Stimulated activated naive CD8-positive, alpha-beta T cell treated with anti-CD3 and anti-CD28 coated beads, Interleukin-15, amount 100 ng/mL, for 72 hours (primary cell): ENCODE measurements at regions not wholly inside any gene's neighbourhood (a gene's known extent, or its start where the extent isn't known, plus 50 kb on each side); places are given as distances from the start of the nearest gene placed in this dataset.
"Not testable (repeated sequence)": the region's sequence is repeated elsewhere in the genome, so short reads cannot be mapped to it uniquely, and the experiment has no call there.

ENCODE experiments used
- ATAC-seq: fragments of 150-1000 bp; cut with Tn5 transposase; 2 replicates; pipeline ENCODE4 v1.10.0; 2021; ENCODE audit warnings: mild to moderate bottlenecking, moderate library complexity
- DNase-seq, 2 donors: peaks; one replicate each; pipeline ENCODE4 v3.0.0; 2021 to 2022
- H3K27ac Mint-ChIP-seq, 2 donors: one replicate each; pipeline ENCODE4 v1.8.0; 2022; ENCODE audit warnings: mild to moderate bottlenecking in 2 of 2, mixed read lengths in 2 of 2, moderate library complexity in 2 of 2
- H3K27me3 Mint-ChIP-seq: one replicate; pipeline ENCODE4 v1.8.0; 2022; ENCODE audit warnings: mixed read lengths
- H3K4me1 Mint-ChIP-seq: one replicate; pipeline ENCODE4 v1.8.0; 2022; ENCODE audit warnings: mild to moderate bottlenecking, mixed read lengths
- H3K4me3 Mint-ChIP-seq, 2 donors: one replicate each; pipeline ENCODE4 v1.8.0; 2022; ENCODE audit warnings: mild to moderate bottlenecking in 2 of 2, mixed read lengths in 2 of 2, moderate library complexity in 1 of 2
- H3K9me3 Mint-ChIP-seq, 2 donors: one replicate each; pipeline ENCODE4 v1.8.0; 2022; ENCODE audit warnings: mixed read lengths in 2 of 2

DNA sequence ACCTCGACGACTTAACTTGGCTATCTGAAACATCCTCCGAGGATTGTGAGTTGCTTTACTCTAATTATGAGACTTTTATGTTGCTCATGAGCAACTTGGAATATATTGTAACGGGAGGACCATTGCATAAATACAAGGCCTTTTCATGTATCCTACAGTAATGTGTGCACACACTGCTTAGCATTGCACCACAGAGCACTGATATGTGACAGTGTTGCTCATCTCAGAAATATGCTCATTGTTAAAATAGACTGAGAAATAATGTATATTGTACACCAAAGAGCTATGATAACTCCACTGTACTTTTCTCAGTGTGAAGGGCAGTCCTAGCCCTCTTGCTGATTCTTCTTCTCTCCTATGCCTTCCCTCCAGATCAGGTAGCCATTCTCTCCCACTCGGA is 102.8 kb upstream of the CDK13 start:
- no peak overlapping the region for H3K27ac Mint-ChIP-seq
- ATAC-seq (no peak), DNase-seq (no peak)
- H3K9me3 Mint-ChIP-seq = no peaks in the 10 kb centered on the region
- peaks cover 28% of the 10 kb centered on the region for H3K27me3 Mint-ChIP-seq
- H3K4me1 Mint-ChIP-seq = no peaks in the 10 kb centered on the region
- no peak overlapping the region for H3K4me3 Mint-ChIP-seq

DNA sequence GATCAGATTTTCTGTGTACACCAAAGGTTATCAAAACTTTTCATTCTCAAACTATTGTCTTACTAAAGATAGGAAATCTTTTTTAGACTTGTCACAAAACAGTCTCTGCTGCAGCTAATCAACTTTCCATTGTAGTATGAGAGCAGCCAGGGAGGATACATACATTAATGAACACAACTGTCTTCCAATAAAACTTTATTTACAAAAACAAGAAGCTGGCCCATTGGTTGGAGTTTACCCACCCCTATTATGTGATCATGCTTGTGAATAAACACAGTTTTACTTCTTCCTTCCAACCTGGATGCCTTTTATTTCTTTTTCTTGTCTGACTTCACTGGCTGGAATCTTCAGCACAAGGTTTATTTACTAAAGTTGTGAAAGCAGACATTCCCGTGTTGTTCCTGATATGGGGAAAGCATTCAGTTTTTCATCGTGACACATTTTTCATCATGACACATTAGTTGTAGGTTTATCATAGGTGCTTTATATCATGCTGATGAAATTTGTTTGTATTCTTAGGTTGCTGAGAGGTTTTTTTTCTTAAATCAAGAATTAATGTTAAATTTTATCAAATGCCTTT is 98.5 kb upstream of the CDK13 start:
- no peak overlapping the region for H3K27ac Mint-ChIP-seq
- peaks cover 6% of the 10 kb centered on the region for H3K4me1 Mint-ChIP-seq
- no peak for DNase-seq
- H3K27me3 Mint-ChIP-seq = peaks cover 25% of the 10 kb centered on the region
- no peak overlapping the region for H3K4me3 Mint-ChIP-seq
- no peaks in the 10 kb centered on the region for H3K9me3 Mint-ChIP-seq
- ATAC-seq = no peak

DNA sequence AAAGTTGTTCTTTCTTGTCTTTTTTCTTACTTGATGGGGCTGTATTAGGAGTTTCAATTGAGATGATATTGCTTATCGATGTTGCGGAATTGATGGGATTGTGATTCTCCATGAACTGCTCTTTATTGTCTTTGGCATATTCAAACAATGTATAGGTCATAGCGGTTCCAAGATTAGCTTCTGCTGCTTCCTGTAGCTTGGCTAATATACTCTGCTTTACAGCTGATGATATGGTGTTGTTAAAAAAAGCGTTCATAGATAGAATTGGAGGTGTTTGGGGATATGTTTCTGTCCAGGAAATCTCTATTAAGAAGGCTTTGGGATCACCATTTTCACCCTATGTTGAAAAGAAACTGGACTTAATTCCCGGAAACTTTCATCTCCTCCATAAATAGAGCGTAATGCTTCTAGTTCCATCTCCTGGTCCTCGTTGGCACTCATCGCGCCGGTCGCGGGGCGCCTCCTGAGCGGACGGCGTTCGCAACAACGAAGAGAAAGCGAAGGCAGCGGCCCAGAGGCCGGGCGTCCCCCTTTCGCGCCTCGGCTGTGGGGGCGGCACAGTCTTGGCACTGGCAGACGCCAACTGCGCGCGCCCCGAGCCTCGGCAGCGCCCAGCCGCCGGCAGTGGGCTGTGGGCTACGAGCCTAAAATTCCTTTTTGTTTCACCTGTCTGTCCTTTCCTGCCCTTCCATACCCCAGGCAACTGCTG is 95.3 kb upstream of the CDK13 start:
- H3K27me3 Mint-ChIP-seq = peaks cover 37% of the 10 kb centered on the region
- H3K27ac Mint-ChIP-seq = peak overlapping the region in 1 of 2 donors; percentile 62
- ATAC-seq (peak; percentile 99), DNase-seq (peak in 1 of 2 donors; percentile 5)
- H3K9me3 Mint-ChIP-seq, H3K4me1 Mint-ChIP-seq: not testable (repeated sequence)
- H3K4me3 Mint-ChIP-seq = peak overlapping the region; percentile 64 to 87

DNA sequence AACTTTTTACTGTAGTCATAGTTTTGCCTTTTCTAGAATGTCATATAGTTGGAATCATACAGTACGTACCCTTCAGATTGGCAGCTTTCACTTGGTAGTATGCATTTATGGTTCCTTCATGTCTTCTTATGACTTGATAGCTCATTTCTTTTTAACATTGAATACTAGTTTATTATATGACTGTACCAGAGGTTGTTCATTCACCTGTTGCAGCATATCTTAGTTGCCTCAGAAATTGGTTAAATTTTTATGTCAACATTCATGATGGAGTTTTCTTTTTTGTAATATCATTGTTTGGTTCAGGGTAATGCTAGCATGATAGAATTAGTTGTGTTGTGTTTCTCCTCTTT is 94.8 kb upstream of the CDK13 start:
- DNase-seq = no peak
- Mint-ChIP-seq H3K4me3 (peak overlapping the region; percentile 64 to 87), H3K27me3 (peaks cover 37% of the 10 kb centered on the region), H3K27ac (no peak overlapping the region), H3K4me1 (peaks cover 6% of the 10 kb centered on the region), H3K9me3 (no peaks in the 10 kb centered on the region)
- ATAC-seq = peak; percentile 65

DNA sequence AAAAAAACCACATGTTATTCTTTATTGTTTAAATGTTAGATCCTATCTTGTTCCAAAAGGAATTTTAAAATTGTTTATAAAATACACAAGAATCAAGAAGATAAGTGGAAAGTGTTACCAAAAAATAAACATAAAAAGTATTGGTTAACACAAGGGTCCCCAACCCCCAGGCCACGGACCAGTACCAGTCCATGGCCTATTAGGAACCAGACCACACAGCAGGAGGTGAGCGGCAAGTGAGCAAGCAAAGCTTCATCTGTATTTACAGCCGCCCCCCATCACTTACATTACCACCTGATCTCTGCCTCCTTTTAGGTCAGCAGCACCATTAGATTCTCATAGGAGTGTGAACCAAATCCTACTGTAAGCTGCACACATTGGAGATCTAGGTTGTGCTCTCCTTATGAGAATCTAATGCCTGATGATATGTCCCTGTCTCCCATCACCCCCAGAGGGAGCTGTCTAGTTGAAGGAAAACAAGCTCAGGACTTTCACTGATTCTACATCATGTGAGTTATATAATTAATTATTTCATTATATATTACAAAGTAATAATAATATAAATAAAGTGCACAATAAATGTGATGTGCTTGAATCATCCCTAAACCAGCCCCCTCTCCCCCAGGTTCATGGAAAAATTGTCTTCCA is 86.3 kb upstream of the CDK13 start:
- H3K4me1 Mint-ChIP-seq, ATAC-seq, H3K9me3 Mint-ChIP-seq, DNase-seq, H3K27me3 Mint-ChIP-seq, H3K27ac Mint-ChIP-seq, H3K4me3 Mint-ChIP-seq: not testable (repeated sequence)

DNA sequence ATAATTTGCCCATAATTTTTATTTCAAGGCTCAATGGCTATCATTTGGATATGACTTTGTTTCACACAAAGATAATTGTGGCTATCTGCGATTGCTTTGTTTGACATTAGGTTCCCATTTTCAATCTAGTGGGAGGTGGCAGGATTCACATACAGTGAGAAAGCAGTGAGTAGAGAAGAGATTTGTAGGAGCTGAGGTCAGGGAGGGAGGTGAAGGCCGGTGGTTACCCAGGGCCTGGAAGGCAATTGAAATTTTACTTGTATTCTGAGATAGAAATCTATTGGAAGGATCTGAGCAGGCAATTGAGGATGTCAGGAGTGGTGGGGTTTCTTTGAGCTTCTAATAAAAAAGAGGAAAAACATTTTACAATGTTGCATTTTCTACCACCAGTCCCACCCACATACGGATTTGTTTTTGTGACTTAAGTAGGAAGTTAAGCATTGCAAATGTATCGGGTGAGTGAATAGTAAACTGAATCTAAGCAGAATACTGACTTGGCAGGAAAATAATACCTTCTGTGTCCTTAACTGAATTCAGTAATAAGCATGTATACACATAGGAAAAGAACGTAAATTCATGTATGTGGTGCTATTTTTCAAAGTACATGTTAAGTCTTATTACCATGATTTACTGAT is 80.1 kb upstream of the CDK13 start:
- H3K27me3 Mint-ChIP-seq, H3K4me1 Mint-ChIP-seq, H3K27ac Mint-ChIP-seq, H3K4me3 Mint-ChIP-seq, DNase-seq, H3K9me3 Mint-ChIP-seq, ATAC-seq: not testable (repeated sequence)

DNA sequence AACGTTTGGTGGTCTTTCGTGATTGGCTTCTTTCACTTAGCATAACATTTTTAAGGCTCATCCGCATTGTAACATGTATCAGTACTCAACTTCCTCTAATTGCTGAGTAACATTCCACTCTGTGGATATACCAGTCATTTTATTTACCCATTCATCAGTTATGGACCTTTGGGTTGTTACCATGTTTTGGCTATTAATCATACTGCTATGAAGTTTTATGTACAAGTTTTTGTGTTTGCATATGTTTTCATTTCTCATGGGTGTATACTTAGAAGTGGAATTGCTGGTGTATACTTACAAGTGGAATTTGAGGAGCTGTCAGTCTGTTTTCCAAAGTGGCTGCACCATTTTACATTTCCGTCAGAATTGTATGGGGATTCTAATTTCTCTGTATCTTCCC is 78.4 kb upstream of the CDK13 start:
- H3K4me1 Mint-ChIP-seq, DNase-seq, H3K27ac Mint-ChIP-seq, ATAC-seq, H3K4me3 Mint-ChIP-seq, H3K27me3 Mint-ChIP-seq, H3K9me3 Mint-ChIP-seq: not testable (repeated sequence)

DNA sequence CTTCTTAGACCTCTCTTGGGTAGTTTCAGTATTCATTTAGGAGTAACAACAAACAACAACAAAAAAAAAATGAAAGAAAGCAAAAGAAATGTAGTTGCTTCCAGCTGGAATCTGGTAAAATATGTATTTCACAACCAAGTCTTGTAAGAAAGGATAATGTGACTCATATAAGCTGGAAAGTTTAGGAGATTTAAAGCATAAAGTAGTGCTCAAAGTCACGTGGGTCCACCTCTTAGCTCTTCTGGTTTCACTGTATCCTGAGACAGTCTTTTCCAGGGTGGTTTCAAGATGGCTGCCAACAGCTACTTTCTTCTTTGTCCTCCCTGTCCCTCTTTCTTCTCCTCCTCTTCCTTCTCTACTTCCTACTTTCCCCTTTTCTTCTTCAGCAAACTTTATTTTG is 69.5 kb upstream of the CDK13 start:
- Mint-ChIP-seq H3K27me3 (peaks cover 27% of the 10 kb centered on the region), H3K9me3 (peaks cover 10 to 20% of the 10 kb centered on the region in 2 donors), H3K4me1 (no peaks in the 10 kb centered on the region), H3K27ac (no peak overlapping the region), H3K4me3 (no peak overlapping the region)
- ATAC-seq (no peak), DNase-seq (no peak)

DNA sequence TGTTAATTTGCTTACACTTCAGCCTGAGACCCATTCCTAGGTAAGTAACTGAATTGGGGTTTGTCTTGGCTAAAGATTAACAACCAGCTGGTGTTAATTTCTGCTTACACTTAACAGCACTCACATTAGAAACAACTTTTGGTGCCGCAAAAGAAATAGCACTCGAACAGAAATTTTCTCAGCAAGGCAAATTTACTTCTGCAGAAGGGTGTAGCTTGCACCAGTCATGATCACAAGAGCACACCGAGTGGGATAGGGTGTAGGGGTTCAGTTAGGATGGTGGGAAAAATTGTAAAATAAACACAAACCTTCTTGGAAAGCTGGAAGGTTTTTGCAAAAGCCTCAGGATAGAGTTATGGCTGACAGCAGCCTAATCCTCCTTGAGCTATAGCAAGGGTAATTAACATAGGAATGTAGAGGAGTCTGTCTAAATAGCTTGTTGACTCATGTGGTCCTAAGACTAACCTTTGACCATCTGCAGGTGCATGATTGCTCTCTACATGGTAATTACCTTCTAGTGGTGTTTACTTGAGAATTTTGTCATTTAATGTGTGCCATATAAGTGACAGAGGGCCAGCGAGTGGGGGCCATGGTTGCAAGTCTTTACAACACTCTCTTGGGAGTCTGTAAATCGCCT is 67.8 kb upstream of the CDK13 start:
- ATAC-seq = no peak
- no peak overlapping the region for H3K4me3 Mint-ChIP-seq
- DNase-seq = no peak
- peaks cover 27% of the 10 kb centered on the region for H3K27me3 Mint-ChIP-seq
- peaks cover 10 to 20% of the 10 kb centered on the region in 2 donors for H3K9me3 Mint-ChIP-seq
- H3K4me1 Mint-ChIP-seq = no peaks in the 10 kb centered on the region
- no peak overlapping the region for H3K27ac Mint-ChIP-seq

DNA sequence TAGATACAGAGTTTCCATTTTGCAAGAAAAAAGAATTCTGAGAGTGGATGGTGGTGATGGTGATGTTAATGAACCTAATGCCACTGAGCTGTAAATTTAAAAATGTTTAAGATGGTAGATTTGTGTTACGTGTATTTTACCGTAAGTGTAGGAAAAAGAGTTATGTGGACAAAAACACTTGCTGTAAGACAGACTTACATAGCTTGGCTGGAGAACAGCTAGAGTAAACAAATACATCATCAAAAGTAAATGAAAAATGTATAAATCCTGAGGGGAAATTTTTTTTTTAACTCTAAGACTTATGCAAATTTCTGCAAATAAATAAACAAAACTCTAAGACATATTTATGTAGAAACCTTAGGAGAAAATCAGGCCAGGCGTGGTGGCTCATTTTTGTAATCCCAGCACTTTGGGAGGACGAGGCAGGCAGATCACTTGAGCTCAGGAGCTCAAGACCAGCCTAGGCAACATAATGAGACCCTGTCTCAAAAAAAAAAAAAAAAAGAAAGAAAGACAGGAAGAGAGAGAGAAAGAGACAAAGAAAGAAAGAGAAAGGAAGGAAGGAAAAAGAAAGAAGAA is 66.2 kb upstream of the CDK13 start:
- Mint-ChIP-seq H3K27me3 (peaks cover 17% of the 10 kb centered on the region), H3K27ac (no peak overlapping the region), H3K4me1 (no peaks in the 10 kb centered on the region), H3K9me3 (peaks cover 10 to 20% of the 10 kb centered on the region in 2 donors), H3K4me3 (no peak overlapping the region)
- DNase-seq (no peak), ATAC-seq (no peak)

DNA sequence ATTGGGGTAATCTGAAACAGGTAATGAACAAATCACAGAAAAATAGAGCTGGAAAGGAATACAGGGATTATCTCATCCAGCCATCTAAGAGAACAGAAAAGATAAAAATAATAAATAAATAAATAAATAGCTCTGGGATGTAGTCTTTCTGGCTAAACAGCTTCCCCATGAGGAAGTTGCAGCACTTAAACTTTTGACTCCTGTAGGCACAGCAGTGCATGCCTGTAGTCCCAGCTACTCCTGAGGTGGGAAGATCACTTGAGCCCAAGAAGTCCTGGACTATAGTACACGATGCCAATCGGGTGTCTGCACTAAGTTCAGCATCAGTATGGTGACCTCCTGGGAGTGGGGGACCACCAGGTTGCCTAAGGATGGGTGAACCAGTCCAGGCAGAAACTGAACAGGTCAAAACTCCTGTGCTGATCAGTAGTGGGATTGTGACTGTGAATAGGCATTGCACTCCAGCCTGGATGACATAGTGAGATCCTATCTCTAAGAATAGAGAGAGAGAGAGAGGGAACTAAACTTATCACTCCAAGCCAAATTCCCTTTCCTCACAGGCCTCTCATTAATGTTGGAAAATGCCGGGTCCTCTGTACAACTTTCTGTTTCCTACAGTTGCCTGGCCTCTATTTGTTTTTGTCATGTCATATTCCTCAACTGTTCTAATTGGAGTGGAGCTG is 61.7 kb upstream of the CDK13 start:
- DNase-seq (no peak), ATAC-seq (no peak)
- Mint-ChIP-seq H3K9me3 (no peaks in the 10 kb centered on the region), H3K27me3 (no peaks in the 10 kb centered on the region), H3K4me3 (no peak overlapping the region), H3K27ac (no peak overlapping the region), H3K4me1 (no peaks in the 10 kb centered on the region)

DNA sequence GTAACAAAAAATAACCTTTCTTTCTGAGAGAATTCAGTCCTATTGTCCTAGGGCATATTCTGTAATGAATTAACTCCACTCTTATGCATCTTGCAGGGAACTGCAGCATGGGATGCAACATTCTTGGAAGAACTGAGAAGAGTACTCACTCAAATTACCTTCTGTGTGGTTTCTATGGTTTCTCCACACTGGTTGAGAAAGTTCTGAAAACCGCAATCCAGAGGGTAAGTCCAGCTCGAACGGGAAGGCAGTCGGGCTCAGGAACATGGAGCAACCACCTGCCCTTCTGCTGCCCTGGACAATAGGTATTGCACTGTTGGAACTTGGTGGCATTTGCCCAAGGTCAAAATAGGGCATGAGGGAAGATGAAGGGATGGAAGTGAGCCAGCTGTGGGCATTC is 59.6 kb upstream of the CDK13 start:
- Mint-ChIP-seq H3K27ac (no peak overlapping the region), H3K27me3 (no peaks in the 10 kb centered on the region), H3K4me1 (no peaks in the 10 kb centered on the region), H3K4me3 (no peak overlapping the region), H3K9me3 (no peaks in the 10 kb centered on the region)
- no peak for ATAC-seq
- no peak for DNase-seq

DNA sequence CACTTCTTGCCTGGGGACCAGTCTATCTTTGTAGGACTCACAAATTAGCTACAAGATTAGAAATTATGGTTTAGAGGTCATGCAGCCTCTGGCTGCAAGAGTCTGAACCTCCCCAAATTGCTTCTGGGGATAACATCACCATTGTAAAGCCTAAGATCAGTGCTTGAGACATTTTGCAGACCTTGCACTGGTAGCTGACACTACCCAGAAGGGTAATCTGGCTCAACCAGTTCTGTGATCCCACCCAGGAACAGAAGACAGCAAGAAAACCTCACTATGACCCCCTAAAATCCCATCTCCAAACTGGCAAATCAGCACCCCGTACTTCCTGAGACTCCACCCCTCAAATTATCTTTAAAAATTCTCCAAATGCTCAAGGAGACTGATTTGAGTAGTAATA is 58.2 kb upstream of the CDK13 start:
- Mint-ChIP-seq H3K9me3 (no peaks in the 10 kb centered on the region), H3K4me3 (no peak overlapping the region), H3K27ac (no peak overlapping the region), H3K4me1 (no peaks in the 10 kb centered on the region), H3K27me3 (no peaks in the 10 kb centered on the region)
- ATAC-seq (no peak), DNase-seq (no peak)

DNA sequence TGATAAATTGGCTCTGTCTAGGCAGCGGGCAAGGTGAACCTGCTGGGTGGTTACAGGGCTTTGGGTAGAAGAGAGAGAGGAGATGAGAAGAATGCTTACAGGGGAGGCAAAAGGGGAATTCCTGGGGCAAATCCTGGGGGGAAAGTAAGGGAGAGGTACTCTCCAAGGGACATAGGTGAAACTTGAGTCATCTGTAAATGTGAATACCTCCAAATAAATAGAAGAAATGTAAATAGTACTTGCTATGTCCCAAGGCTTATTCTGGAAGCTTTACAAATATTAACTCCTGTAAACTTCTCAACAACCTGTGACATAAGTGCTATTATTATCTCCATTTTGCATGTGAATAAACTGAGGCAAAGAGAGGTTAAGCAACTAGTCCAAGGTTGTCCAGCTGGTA is 57.7 kb upstream of the CDK13 start:
- Mint-ChIP-seq H3K4me1 (no peaks in the 10 kb centered on the region), H3K27ac (no peak overlapping the region), H3K27me3 (no peaks in the 10 kb centered on the region), H3K4me3 (no peak overlapping the region), H3K9me3 (no peaks in the 10 kb centered on the region)
- DNase-seq = no peak
- no peak for ATAC-seq

DNA sequence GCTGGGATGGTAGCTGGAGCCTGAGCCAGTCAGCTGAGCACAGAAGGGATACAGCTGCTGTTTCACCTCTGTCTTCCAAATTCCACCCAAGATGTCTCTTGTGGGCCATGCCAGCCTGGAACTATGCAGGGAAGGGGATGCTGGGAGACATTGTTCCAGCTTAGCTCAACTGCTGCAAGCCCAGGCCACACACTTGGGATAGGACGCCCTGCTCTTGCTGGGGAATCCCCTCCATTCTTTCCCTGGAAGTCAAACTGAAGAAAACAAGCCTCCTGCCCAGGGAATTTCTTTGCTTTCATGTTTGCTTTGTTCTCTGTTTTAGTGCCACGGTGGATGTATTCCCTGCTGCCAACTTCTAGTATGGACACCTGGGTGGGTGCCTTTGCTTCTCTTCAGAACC is 55.2 kb upstream of the CDK13 start:
- no peak overlapping the region for H3K4me3 Mint-ChIP-seq
- no peak for ATAC-seq
- no peak overlapping the region for H3K27ac Mint-ChIP-seq
- H3K27me3 Mint-ChIP-seq = no peaks in the 10 kb centered on the region
- DNase-seq = no peak
- H3K9me3 Mint-ChIP-seq = no peaks in the 10 kb centered on the region
- H3K4me1 Mint-ChIP-seq = no peaks in the 10 kb centered on the region
